Stomach (tissue), 4 donors: ENCODE measurements at regions not wholly inside any gene's neighbourhood (a gene's known extent, or its start where the extent isn't known, plus 50 kb on each side); places are given as distances from the start of the nearest gene placed in this dataset.

ENCODE experiments used
- POLR2A ChIP-seq, 4 donors: fragments of 450-650 bp; IDR thresholded peaks; one replicate each; pipeline ENCODE4 v1.6.1; 2016; ENCODE audit warnings: antibody characterized with exemption in 4 of 4, control low read depth in 2 of 4, mild to moderate bottlenecking in 1 of 4, moderate library complexity in 1 of 4
- TF ChIP-seq, protein P1 (sequence below), 7 experiments: fragments of 450-650 bp in 4 of 7; fragments of 200-600 bp in 3 of 7; sonication (generic) in 3 of 7; IDR thresholded peaks; one replicate each; pipeline ENCODE4 v1.5.1; 2016 to 2019; ENCODE audit warnings: antibody characterized with exemption in 7 of 7, control low read depth in 2 of 7, mild to moderate bottlenecking in 1 of 7

DNA sequence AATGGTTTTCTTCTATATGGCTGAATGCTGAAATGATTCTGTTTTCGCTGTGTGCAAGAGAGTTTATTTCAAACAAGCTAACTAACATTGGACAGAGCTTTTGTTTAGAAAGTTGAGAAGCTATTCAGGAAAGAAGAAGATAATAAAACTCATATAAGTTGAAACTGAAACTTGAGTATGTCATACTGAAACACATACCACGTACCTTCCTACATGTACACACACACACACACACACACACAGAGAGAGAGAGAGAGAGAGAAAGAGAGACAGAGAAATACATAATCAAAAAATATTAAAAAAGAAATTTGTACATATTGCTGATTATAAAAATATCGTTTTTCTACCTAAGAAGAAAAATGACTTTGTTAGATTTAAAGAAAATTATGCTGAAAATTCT, 561.9 kb upstream of the KCND2 start:
- TF ChIP-seq, protein P1, sequence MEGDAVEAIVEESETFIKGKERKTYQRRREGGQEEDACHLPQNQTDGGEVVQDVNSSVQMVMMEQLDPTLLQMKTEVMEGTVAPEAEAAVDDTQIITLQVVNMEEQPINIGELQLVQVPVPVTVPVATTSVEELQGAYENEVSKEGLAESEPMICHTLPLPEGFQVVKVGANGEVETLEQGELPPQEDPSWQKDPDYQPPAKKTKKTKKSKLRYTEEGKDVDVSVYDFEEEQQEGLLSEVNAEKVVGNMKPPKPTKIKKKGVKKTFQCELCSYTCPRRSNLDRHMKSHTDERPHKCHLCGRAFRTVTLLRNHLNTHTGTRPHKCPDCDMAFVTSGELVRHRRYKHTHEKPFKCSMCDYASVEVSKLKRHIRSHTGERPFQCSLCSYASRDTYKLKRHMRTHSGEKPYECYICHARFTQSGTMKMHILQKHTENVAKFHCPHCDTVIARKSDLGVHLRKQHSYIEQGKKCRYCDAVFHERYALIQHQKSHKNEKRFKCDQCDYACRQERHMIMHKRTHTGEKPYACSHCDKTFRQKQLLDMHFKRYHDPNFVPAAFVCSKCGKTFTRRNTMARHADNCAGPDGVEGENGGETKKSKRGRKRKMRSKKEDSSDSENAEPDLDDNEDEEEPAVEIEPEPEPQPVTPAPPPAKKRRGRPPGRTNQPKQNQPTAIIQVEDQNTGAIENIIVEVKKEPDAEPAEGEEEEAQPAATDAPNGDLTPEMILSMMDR (IDR thresholded peaks at IDR 0.05) = no peak
- TF ChIP-seq POLR2A (IDR thresholded peaks at IDR 0.05) = no peak
